ENCODE measurements at regions not wholly inside any gene's neighbourhood (a gene's known extent, or its start where the extent isn't known, plus 50 kb on each side); places are given as distances from the start of the nearest gene placed in this dataset.

DNA sequence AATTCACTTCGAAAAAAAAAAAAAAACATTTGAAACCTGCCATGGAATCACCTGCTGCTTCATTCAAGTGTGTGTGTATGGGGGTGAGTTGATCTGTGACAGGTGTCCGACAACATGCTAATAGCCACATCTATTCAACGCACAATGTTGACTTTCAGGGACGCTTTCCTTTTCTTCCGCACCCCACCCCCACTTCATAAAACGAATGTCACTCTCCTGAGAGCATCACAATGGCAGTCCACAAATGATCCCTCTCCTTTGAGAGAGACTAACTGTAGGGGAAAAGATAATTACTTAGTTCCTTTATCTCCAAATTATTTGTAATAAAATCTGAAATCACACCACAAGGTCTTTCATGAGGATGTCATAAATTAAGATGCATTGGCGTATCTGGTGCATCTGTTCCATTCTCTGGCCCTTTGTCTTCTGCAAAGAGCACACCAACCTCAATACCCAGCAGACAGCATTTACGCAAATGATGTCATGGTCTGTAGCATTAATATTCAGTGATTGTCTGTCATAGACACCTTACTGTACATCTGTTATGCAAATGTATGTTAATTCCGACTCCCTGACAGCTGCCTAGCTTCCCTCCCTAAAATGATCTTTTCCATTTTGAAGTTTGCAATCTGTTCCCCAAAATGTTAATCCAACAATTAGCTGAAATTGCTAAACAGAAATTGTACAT is 640.0 kb upstream of the BOD1L1 start (continued):
- TF ChIP-seq ZBTB44 (tag by site-specific recombination; IDR thresholded peaks at IDR 0.05) (no peak), KLF9 (tag by site-specific recombination; IDR thresholded peaks at IDR 0.05; ENCODE audit: low read depth) (no peak), SP7 (tag by site-specific recombination; IDR thresholded peaks at IDR 0.05) (no peak), ZNF670 (tag by site-specific recombination; IDR thresholded peaks at IDR 0.05; ENCODE audit: low read depth) (no peak), ELK4 (IDR thresholded peaks at IDR 0.05; ENCODE audit: borderline replicate concordance, low read depth, low read length) (no peak)
- TF ChIP-seq, protein P1, sequence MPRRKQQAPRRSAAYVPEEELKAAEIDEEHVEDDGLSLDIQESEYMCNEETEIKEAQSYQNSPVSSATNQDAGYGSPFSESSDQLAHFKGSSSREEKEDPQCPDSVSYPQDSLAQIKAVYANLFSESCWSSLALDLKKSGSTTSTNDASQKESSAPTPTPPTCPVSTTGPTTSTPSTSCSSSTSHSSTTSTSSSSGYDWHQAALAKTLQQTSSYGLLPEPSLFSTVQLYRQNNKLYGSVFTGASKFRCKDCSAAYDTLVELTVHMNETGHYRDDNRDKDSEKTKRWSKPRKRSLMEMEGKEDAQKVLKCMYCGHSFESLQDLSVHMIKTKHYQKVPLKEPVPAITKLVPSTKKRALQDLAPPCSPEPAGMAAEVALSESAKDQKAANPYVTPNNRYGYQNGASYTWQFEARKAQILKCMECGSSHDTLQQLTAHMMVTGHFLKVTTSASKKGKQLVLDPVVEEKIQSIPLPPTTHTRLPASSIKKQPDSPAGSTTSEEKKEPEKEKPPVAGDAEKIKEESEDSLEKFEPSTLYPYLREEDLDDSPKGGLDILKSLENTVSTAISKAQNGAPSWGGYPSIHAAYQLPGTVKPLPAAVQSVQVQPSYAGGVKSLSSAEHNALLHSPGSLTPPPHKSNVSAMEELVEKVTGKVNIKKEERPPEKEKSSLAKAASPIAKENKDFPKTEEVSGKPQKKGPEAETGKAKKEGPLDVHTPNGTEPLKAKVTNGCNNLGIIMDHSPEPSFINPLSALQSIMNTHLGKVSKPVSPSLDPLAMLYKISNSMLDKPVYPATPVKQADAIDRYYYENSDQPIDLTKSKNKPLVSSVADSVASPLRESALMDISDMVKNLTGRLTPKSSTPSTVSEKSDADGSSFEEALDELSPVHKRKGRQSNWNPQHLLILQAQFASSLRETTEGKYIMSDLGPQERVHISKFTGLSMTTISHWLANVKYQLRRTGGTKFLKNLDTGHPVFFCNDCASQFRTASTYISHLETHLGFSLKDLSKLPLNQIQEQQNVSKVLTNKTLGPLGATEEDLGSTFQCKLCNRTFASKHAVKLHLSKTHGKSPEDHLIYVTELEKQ (tag by site-specific recombination; IDR thresholded peaks at IDR 0.05; ENCODE audit: borderline replicate concordance), result no peak

GRCh38 chr4:14269824-14270223 is 642.3 kb upstream of the BOD1L1 start:
- CTCF ChIA-PET, result no interaction called here
- POLR2A ChIA-PET, result no interaction called here
- no peaks in the 10 kb centered on the region for H3K36me3 ChIP-seq (ENCODE audit: control insufficient read depth in 2 of 2, insufficient read depth in 1 of 2, low read length in 2 of 2)

GRCh38 chr4:14272206-14272605 is 644.7 kb upstream of the BOD1L1 start:
- ChIA-PET CTCF (no interaction called here), POLR2A (no interaction called here)
- H3K9me3 ChIP-seq (ENCODE audit: control insufficient read depth, insufficient read depth, low read depth, low read length), result no peaks in the 10 kb centered on the region
- no peaks in the 10 kb centered on the region for H3K4me1 ChIP-seq (ENCODE audit: control insufficient read depth, insufficient read depth, low read length)
- H3K36me3 ChIP-seq (ENCODE audit: control insufficient read depth in 2 of 2, insufficient read depth in 1 of 2, low read length in 2 of 2), result no peaks in the 10 kb centered on the region
- H3K27ac ChIP-seq (ENCODE audit: extremely low read depth, low read depth, low read length), result no peak overlapping the region
- no peak overlapping the region for H3K4me3 ChIP-seq (ENCODE audit: low read depth, low read length)
- TF ChIP-seq ZNF529 (tag by site-specific recombination; IDR thresholded peaks at IDR 0.05; ENCODE audit: insufficient replicate concordance), result no peak
- no peak for TF ChIP-seq ZFP3 (tag by site-specific recombination; IDR thresholded peaks at IDR 0.05; ENCODE audit: low read depth)
- no peak for TF ChIP-seq ZNF623 (tag by site-specific recombination; IDR thresholded peaks at IDR 0.05)
- TF ChIP-seq HIC1 (tag by site-specific recombination; IDR thresholded peaks at IDR 0.05), result no peak
- TF ChIP-seq ZNF792 (tag by site-specific recombination; IDR thresholded peaks at IDR 0.05), result no peak
- TF ChIP-seq ZNF48 (tag by site-specific recombination; IDR thresholded peaks at IDR 0.05), result no peak
- no peak for TF ChIP-seq GFI1B (tag by site-specific recombination; IDR thresholded peaks at IDR 0.05)

More at GRCh38 chr4:14269824-14270223, 642.3 kb upstream of the BOD1L1 start:
- no peak overlapping the region for H3K27ac ChIP-seq (ENCODE audit: extremely low read depth, low read depth, low read length)
- H3K4me3 ChIP-seq (ENCODE audit: low read depth, low read length), result no peak overlapping the region
- H3K9me3 ChIP-seq (ENCODE audit: control insufficient read depth, insufficient read depth, low read depth, low read length), result no peaks in the 10 kb centered on the region
- TF ChIP-seq ZNF16 (tag by site-specific recombination; IDR thresholded peaks at IDR 0.05; ENCODE audit: low read depth), result no peak
- TF ChIP-seq ZNF292 (tag by site-specific recombination; IDR thresholded peaks at IDR 0.05; ENCODE audit: borderline replicate concordance, low read depth), result no peak
- TF ChIP-seq ATF2 (tag by site-specific recombination; IDR thresholded peaks at IDR 0.05; ENCODE audit: low read depth), result no peak
- no peak for TF ChIP-seq ZNF211 (tag by site-specific recombination; IDR thresholded peaks at IDR 0.05; ENCODE audit: low read depth)
- TF ChIP-seq ZNF558 (tag by site-specific recombination; IDR thresholded peaks at IDR 0.05), result no peak
- TF ChIP-seq ZNF274 (IDR thresholded peaks at IDR 0.05; ENCODE audit: low read length), result no peak
- TF ChIP-seq ZNF274 (tag by site-specific recombination; IDR thresholded peaks at IDR 0.05; ENCODE audit: borderline replicate concordance), result no peak
- TF ChIP-seq ZNF366 (tag by site-specific recombination; conservative IDR thresholded peaks at IDR 0.05), result no peak
- TF ChIP-seq ZNF560 (tag by site-specific recombination; IDR thresholded peaks at IDR 0.05; ENCODE audit: borderline replicate concordance), result no peak
- TF ChIP-seq SP7 (tag by site-specific recombination; IDR thresholded peaks at IDR 0.05), result no peak
- no peak for TF ChIP-seq ZNF514 (tag by site-specific recombination; IDR thresholded peaks at IDR 0.05)
- TF ChIP-seq ZFP41 (tag by site-specific recombination; IDR thresholded peaks at IDR 0.05; ENCODE audit: borderline replicate concordance), result no peak
- TF ChIP-seq ZNF664 (tag by site-specific recombination; IDR thresholded peaks at IDR 0.05), result no peak
- no peak for TF ChIP-seq KLF1 (tag by site-specific recombination; IDR thresholded peaks at IDR 0.05)
- no peak for TF ChIP-seq KLF7 (tag by site-specific recombination; IDR thresholded peaks at IDR 0.05; ENCODE audit: borderline replicate concordance)
- TF ChIP-seq ZNF707 (tag by site-specific recombination; IDR thresholded peaks at IDR 0.05), result no peak
- no peak for TF ChIP-seq ZNF169 (tag by site-specific recombination; IDR thresholded peaks at IDR 0.05)
- no peaks in the 10 kb centered on the region for H3K4me1 ChIP-seq (ENCODE audit: control insufficient read depth, insufficient read depth, low read length)

All from HEK293 (cell line).